ENCODE measurements at regions not wholly inside any gene's neighbourhood (a gene's known extent, or its start where the extent isn't known, plus 50 kb on each side); places are given as distances from the start of the nearest gene placed in this dataset.

GRCh38 chr6:44545224-44545623, 157.7 kb downstream of the CDC5L start:
- TF ChIP-seq EZH2phosphoT487 (IDR thresholded peaks at IDR 0.05; ENCODE audit: borderline replicate concordance, low read depth, low read length) = no peak
- TF ChIP-seq CTCF (conservative IDR thresholded peaks at IDR 0.05; ENCODE audit: low read length) = no peak

GRCh38 chr6:44548319-44548718, 160.8 kb downstream of the CDC5L start:
- no peak overlapping the region for H3K4me2 ChIP-seq (ENCODE audit: low read length)
- H4K20me1 ChIP-seq (ENCODE audit: insufficient read depth, low read length) = no peaks in the 10 kb centered on the region
- ChIA-PET POLR2A (no interaction called here), CTCF (ENCODE audit: unreplicated experiment) (no interaction called here)
- no peak overlapping the region for H3K4me3 ChIP-seq (ENCODE audit: low read depth, low read length, poor library complexity, severe bottlenecking)
- no peaks in the 10 kb centered on the region for H3K79me2 ChIP-seq (ENCODE audit: insufficient read depth, low read depth, low read length)
- no peaks in the 10 kb centered on the region for H3K9me2 ChIP-seq (ENCODE audit: insufficient read depth, low read length)
- intact Hi-C loops (cut with micrococcal nuclease; ENCODE audit: unreplicated experiment) = no loop called here
- H3K4me1 ChIP-seq (ENCODE audit: insufficient read depth, low read length, poor library complexity, severe bottlenecking) = no peaks in the 10 kb centered on the region
- H3K9me3 ChIP-seq (ENCODE audit: low read length) = no peaks in the 10 kb centered on the region
- no peaks in the 10 kb centered on the region for H3K36me3 ChIP-seq (ENCODE audit: insufficient read depth, low read length)
- no peak for TF ChIP-seq EZH2phosphoT487 (IDR thresholded peaks at IDR 0.05; ENCODE audit: borderline replicate concordance, low read depth, low read length)
- no peak for TF ChIP-seq CTCF (conservative IDR thresholded peaks at IDR 0.05; ENCODE audit: low read length)
- BruUV-seq (replicated peaks) = no TSS peak
- H2AFZ ChIP-seq (ENCODE audit: low read length) = no peak overlapping the region
- DNase-seq (ENCODE audit: low spot score) = no peak
- H3K27ac ChIP-seq (ENCODE audit: low read depth, low read length, poor library complexity, severe bottlenecking) = no peak overlapping the region

More at GRCh38 chr6:44545224-44545623, 157.7 kb downstream of the CDC5L start:
- intact Hi-C loops (cut with micrococcal nuclease; ENCODE audit: unreplicated experiment) = no loop called here
- H3K4me3 ChIP-seq (ENCODE audit: low read depth, low read length, poor library complexity, severe bottlenecking) = no peak overlapping the region
- H3K9me2 ChIP-seq (ENCODE audit: insufficient read depth, low read length) = no peaks in the 10 kb centered on the region
- no peak overlapping the region for H3K27ac ChIP-seq (ENCODE audit: low read depth, low read length, poor library complexity, severe bottlenecking)
- no peaks in the 10 kb centered on the region for H3K36me3 ChIP-seq (ENCODE audit: insufficient read depth, low read length)
- no peaks in the 10 kb centered on the region for H3K9me3 ChIP-seq (ENCODE audit: low read length)
- ChIA-PET CTCF (ENCODE audit: unreplicated experiment) (no interaction called here), POLR2A (no interaction called here)
- H3K4me2 ChIP-seq (ENCODE audit: low read length) = no peak overlapping the region
- no peaks in the 10 kb centered on the region for H3K79me2 ChIP-seq (ENCODE audit: insufficient read depth, low read depth, low read length)
- no peaks in the 10 kb centered on the region for H3K4me1 ChIP-seq (ENCODE audit: insufficient read depth, low read length, poor library complexity, severe bottlenecking)
- no peaks in the 10 kb centered on the region for H4K20me1 ChIP-seq (ENCODE audit: insufficient read depth, low read length)
- H2AFZ ChIP-seq (ENCODE audit: low read length) = no peak overlapping the region
- DNase-seq (ENCODE audit: low spot score) = no peak
- no TSS peak for BruUV-seq (replicated peaks)

- no peak for DNase-seq (ENCODE audit: low spot score)
- TF ChIP-seq EZH2phosphoT487 (IDR thresholded peaks at IDR 0.05; ENCODE audit: borderline replicate concordance, low read depth, low read length) (no peak), CTCF (conservative IDR thresholded peaks at IDR 0.05; ENCODE audit: low read length) (no peak)
- Histone ChIP-seq H3K4me1 (ENCODE audit: insufficient read depth, low read length, poor library complexity, severe bottlenecking) (no peaks in the 10 kb centered on the region), H3K27ac (ENCODE audit: low read depth, low read length, poor library complexity, severe bottlenecking) (no peak overlapping the region), H3K9me3 (ENCODE audit: low read length) (no peaks in the 10 kb centered on the region), H4K20me1 (ENCODE audit: insufficient read depth, low read length) (no peaks in the 10 kb centered on the region), H3K79me2 (ENCODE audit: insufficient read depth, low read depth, low read length) (no peaks in the 10 kb centered on the region), H3K9me2 (ENCODE audit: insufficient read depth, low read length) (no peaks in the 10 kb centered on the region), H3K4me3 (ENCODE audit: low read depth, low read length, poor library complexity, severe bottlenecking) (no peak overlapping the region), H2AFZ (ENCODE audit: low read length) (no peak overlapping the region), H3K4me2 (ENCODE audit: low read length) (no peak overlapping the region), H3K36me3 (ENCODE audit: insufficient read depth, low read length) (no peaks in the 10 kb centered on the region)
- intact Hi-C loops (cut with micrococcal nuclease; ENCODE audit: unreplicated experiment) = no loop called here
- ChIA-PET CTCF (ENCODE audit: unreplicated experiment) (no interaction called here), POLR2A (no interaction called here)
- no TSS peak for BruUV-seq (replicated peaks)
These were observed 162.0 kb downstream of the CDC5L start for GRCh38 chr6:44549516-44549915.
